GM23338 (cell line): ENCODE measurements at regions not wholly inside any gene's neighbourhood (a gene's known extent, or its start where the extent isn't known, plus 50 kb on each side); places are given as distances from the start of the nearest gene placed in this dataset.

Source experiments
- CREB1 ChIP-seq: fragments of 250-450 bp; sonication (Bioruptor Pico); IDR thresholded peaks from 2 replicates; pipeline ENCODE4 v1.5.0; 2020; ENCODE audit warnings: low read depth, mild to moderate bottlenecking, moderate library complexity
- ETS1 ChIP-seq: IDR thresholded peaks from 2 replicates; pipeline ENCODE4 v1.6.1; 2016; ENCODE audit warnings: antibody characterized with exemption
- EZH2 ChIP-seq: fragments of 200-600 bp; sonication (generic); IDR thresholded peaks from one replicate; pipeline ENCODE4 v1.8.0; 2017; ENCODE audit warnings: antibody characterized with exemption, mild to moderate bottlenecking, low read depth; ENCODE audit not compliant: unreplicated experiment
- EZH2phosphoT487 ChIP-seq: fragments of 200-600 bp; sonication (generic); IDR thresholded peaks from one replicate; pipeline ENCODE4 v1.8.1; 2018; ENCODE audit warnings: antibody characterized with exemption; ENCODE audit not compliant: unreplicated experiment
- JUNB ChIP-seq: IDR thresholded peaks from one replicate; pipeline ENCODE4 v1.6.1; 2016; ENCODE audit warnings: antibody characterized with exemption; ENCODE audit not compliant: unreplicated experiment
- NANOG ChIP-seq: IDR thresholded peaks from 2 replicates; pipeline ENCODE4 v1.6.1; 2016; ENCODE audit warnings: antibody characterized with exemption, borderline replicate concordance
- POLR2AphosphoS5 ChIP-seq: IDR thresholded peaks from 2 replicates; pipeline ENCODE4 v1.6.1; 2016; ENCODE audit warnings: antibody characterized with exemption, low read depth
- REST ChIP-seq: IDR thresholded peaks from one replicate; pipeline ENCODE4 v1.6.1; 2018; ENCODE audit warnings: antibody characterized with exemption; ENCODE audit not compliant: unreplicated experiment
- ZNF114 ChIP-seq: fragments of 250-450 bp; sonication (Bioruptor Pico); IDR thresholded peaks from 2 replicates; pipeline ENCODE4 v1.5.0; 2020; ENCODE audit warnings: mild to moderate bottlenecking, moderate library complexity
- ZNF331 ChIP-seq: fragments of 250-450 bp; sonication (Bioruptor Pico); IDR thresholded peaks from 2 replicates; pipeline ENCODE4 v1.5.0; 2020; ENCODE audit warnings: low read depth, mild to moderate bottlenecking, moderate library complexity
- ZNF462 ChIP-seq: fragments of 250-450 bp; sonication (Bioruptor Pico); IDR thresholded peaks from 2 replicates; pipeline ENCODE4 v1.5.0; 2020; ENCODE audit warnings: mild to moderate bottlenecking, moderate library complexity
- TF ChIP-seq, protein P1 (sequence below), 2 experiments: fragments of 200-600 bp in 1 of 2; sonication (generic) in 1 of 2; conservative IDR thresholded peaks; 2 replicates each; pipeline versions ENCODE4 v1.5.1 to v1.6.1; 2016 to 2017; ENCODE audit warnings: antibody characterized with exemption in 2 of 2, low read depth in 2 of 2, mild to moderate bottlenecking in 2 of 2, moderate library complexity in 1 of 2

DNA sequence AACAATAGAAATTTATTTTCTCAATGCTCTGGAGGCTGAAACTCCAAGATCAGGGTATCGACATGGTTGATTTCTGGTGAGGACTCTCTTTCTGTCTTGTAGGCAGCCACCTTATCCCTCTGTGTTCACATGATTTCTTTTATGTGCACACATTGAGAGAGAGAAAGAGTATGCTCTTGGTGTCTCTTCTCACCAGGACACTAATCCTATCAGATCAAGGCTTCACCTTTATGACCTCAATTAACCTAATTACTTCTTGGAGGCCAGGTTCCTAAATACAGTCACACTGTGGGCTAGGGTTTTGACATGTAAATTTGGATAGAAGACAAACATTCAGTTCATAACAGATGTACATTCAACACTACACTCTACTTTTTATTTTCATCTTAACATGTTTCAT, 1094.2 kb upstream of the ADGRL2 start:
- TF ChIP-seq, protein P1, sequence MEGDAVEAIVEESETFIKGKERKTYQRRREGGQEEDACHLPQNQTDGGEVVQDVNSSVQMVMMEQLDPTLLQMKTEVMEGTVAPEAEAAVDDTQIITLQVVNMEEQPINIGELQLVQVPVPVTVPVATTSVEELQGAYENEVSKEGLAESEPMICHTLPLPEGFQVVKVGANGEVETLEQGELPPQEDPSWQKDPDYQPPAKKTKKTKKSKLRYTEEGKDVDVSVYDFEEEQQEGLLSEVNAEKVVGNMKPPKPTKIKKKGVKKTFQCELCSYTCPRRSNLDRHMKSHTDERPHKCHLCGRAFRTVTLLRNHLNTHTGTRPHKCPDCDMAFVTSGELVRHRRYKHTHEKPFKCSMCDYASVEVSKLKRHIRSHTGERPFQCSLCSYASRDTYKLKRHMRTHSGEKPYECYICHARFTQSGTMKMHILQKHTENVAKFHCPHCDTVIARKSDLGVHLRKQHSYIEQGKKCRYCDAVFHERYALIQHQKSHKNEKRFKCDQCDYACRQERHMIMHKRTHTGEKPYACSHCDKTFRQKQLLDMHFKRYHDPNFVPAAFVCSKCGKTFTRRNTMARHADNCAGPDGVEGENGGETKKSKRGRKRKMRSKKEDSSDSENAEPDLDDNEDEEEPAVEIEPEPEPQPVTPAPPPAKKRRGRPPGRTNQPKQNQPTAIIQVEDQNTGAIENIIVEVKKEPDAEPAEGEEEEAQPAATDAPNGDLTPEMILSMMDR (conservative IDR thresholded peaks at IDR 0.05; ENCODE audit: low read depth in 2 of 2) = no peak
- TF ChIP-seq CREB1 (CRISPR knock-in tag) (no peak), EZH2 (no peak), POLR2AphosphoS5 (no peak), ETS1 (no peak), EZH2phosphoT487 (no peak), ZNF114 (CRISPR knock-in tag) (no peak), REST (no peak), NANOG (no peak), JUNB (no peak), ZNF331 (CRISPR knock-in tag) (no peak), ZNF462 (CRISPR knock-in tag) (no peak)
